Smooth muscle cell (in vitro differentiated cells): ENCODE measurements at regions not wholly inside any gene's neighbourhood (a gene's known extent, or its start where the extent isn't known, plus 50 kb on each side); places are given as distances from the start of the nearest gene placed in this dataset.
A peak's percentile ranks its signal among the peaks of the same experiment; 100 is the strongest.

Experiments
- DNase-seq: peaks from one replicate; lab custom pipeline; 2025; ENCODE audit not compliant: unreplicated experiment; lab: John Stamatoyannopoulos, UW
- H2AFZ ChIP-seq: fragments of 200-600 bp; sonication (generic); 2 replicates; pipeline ENCODE4 v1.6.0; 2016; ENCODE audit warnings: antibody characterized with exemption, low read depth, mild to moderate bottlenecking
- H3F3A ChIP-seq: fragments of 200-600 bp; sonication (generic); 2 replicates; pipeline ENCODE4 v1.6.0; 2017; ENCODE audit warnings: antibody characterized with exemption, low read depth
- H3K27ac ChIP-seq: fragments of 200-600 bp; sonication (generic); 2 replicates; pipeline ENCODE4 v1.5.1; 2016; ENCODE audit warnings: low read depth, mild to moderate bottlenecking
- H3K27me3 ChIP-seq: fragments of 200-600 bp; sonication (generic); 2 replicates; pipeline ENCODE4 v1.6.1; 2016; ENCODE audit warnings: low read depth, mild to moderate bottlenecking
- H3K36me3 ChIP-seq: fragments of 200-600 bp; sonication (generic); 2 replicates; pipeline ENCODE4 v1.5.1; 2016; ENCODE audit warnings: low read depth
- H3K4me1 ChIP-seq: fragments of 200-600 bp; sonication (generic); 2 replicates; pipeline ENCODE4 v1.5.1; 2016; ENCODE audit warnings: low read depth
- H3K4me2 ChIP-seq: fragments of 200-600 bp; sonication (generic); 2 replicates; pipeline ENCODE4 v1.6.0; 2016; ENCODE audit warnings: mild to moderate bottlenecking
- H3K4me3 ChIP-seq: fragments of 200-600 bp; sonication (generic); 2 replicates; pipeline ENCODE4 v1.5.1; 2016; ENCODE audit warnings: mild to moderate bottlenecking
- H3K79me2 ChIP-seq: fragments of 200-600 bp; sonication (generic); 2 replicates; pipeline ENCODE4 v1.6.0; 2016; ENCODE audit warnings: low read depth, mild to moderate bottlenecking
- H3K9ac ChIP-seq: fragments of 200-600 bp; sonication (generic); 2 replicates; pipeline ENCODE4 v1.6.0; 2016; ENCODE audit warnings: low read depth
- H3K9me3 ChIP-seq: fragments of 200-600 bp; sonication (generic); replicated peaks from 2 replicates; pipeline ENCODE4 v1.5.1; 2016; ENCODE audit warnings: low read depth
- H4K20me1 ChIP-seq: fragments of 200-600 bp; sonication (generic); 2 replicates; pipeline ENCODE4 v1.6.0; 2016; ENCODE audit warnings: low read depth
- WGBS: methylation state at CpG from one replicate; pipeline ENCODE4 v1.1.7; 2016; ENCODE audit warnings: low lambda C conversion rate; 5-methylcytosine and 5-hydroxymethylcytosine counted together
- TF ChIP-seq, protein P1 (sequence below): fragments of 200-600 bp; sonication (generic); IDR thresholded peaks from 2 replicates; pipeline ENCODE4 v1.5.1; 2017; ENCODE audit warnings: borderline replicate concordance, mild to moderate bottlenecking, antibody characterized with exemption; ENCODE audit not compliant: insufficient read depth, poor library complexity, severe bottlenecking

DNA sequence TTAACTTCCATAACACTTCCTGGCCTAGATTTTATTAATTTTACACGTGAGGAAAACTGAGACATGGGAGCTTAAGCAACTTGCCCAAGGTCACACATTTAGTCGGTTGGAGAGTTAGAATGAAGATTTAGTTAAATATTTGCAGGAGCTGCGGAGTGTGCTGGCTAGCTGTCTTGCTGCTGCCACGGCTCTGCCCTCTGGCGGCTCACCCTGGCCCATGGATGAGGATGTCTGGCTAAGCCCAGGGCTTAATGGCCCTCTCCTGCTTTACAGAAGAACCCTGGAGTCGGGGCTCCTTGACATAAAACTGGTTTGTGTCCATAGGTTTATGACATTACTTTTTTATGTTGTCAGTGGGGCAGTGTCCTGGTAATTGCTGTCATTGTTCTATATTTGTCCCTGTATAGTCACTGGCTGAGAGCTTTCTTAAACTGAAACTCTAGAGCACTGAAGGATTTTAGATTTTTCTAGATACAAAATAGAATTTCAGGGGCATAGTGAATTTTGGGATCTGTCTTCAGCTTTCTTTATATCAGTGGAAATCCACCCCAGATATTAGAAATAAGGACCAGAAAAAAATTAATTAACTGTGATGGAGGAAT lies 88.9 kb upstream of the WLS start:
- H3K9ac ChIP-seq, result no peak overlapping the region
- no peak overlapping the region for H3K4me2 ChIP-seq
- H4K20me1 ChIP-seq, result no peaks in the 10 kb centered on the region
- no peak overlapping the region for H3K4me3 ChIP-seq
- peak; percentile 8 for DNase-seq
- no peak overlapping the region for H3K27ac ChIP-seq
- peaks cover 24% of the 10 kb centered on the region for H3K4me1 ChIP-seq
- no peaks in the 10 kb centered on the region for H3F3A ChIP-seq
- H3K27me3 ChIP-seq, result no peaks in the 10 kb centered on the region
- TF ChIP-seq, protein P1, sequence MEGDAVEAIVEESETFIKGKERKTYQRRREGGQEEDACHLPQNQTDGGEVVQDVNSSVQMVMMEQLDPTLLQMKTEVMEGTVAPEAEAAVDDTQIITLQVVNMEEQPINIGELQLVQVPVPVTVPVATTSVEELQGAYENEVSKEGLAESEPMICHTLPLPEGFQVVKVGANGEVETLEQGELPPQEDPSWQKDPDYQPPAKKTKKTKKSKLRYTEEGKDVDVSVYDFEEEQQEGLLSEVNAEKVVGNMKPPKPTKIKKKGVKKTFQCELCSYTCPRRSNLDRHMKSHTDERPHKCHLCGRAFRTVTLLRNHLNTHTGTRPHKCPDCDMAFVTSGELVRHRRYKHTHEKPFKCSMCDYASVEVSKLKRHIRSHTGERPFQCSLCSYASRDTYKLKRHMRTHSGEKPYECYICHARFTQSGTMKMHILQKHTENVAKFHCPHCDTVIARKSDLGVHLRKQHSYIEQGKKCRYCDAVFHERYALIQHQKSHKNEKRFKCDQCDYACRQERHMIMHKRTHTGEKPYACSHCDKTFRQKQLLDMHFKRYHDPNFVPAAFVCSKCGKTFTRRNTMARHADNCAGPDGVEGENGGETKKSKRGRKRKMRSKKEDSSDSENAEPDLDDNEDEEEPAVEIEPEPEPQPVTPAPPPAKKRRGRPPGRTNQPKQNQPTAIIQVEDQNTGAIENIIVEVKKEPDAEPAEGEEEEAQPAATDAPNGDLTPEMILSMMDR, result peak; percentile 70
- no peaks in the 10 kb centered on the region for H3K79me2 ChIP-seq
- H3K36me3 ChIP-seq, result no peaks in the 10 kb centered on the region
- no peaks in the 10 kb centered on the region for H3K9me3 ChIP-seq
- 9% methylated on average over 6 of the region's 6 CpGs for WGBS
- no peak overlapping the region for H2AFZ ChIP-seq

DNA sequence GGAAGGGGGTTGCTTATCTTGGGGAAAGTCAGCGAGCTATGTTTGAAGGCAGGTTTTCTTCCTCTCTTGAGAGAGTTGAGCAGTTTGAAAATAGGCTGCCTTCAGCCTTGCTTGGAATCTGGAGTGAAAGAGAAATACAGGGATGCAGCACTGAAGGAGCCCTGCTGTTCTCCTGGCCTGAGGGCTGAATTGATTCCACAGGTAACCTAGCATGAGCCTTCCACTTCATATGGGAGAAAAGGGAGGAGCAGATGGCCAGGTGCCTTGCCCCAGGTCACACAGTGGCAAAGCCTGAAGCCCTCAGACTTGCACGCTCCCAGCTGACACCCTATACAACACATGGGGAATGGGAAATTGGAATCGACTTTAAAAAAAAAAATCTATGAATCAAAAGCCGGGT lies 88.0 kb upstream of the WLS start:
- Histone ChIP-seq H2AFZ (no peak overlapping the region), H3K36me3 (no peaks in the 10 kb centered on the region), H3K27ac (no peak overlapping the region), H3K4me3 (no peak overlapping the region), H3K9ac (no peak overlapping the region), H3K4me2 (no peak overlapping the region), H3K9me3 (no peaks in the 10 kb centered on the region), H3K27me3 (no peaks in the 10 kb centered on the region), H3K79me2 (no peaks in the 10 kb centered on the region), H3F3A (no peaks in the 10 kb centered on the region), H3K4me1 (peaks cover 24% of the 10 kb centered on the region), H4K20me1 (no peaks in the 10 kb centered on the region)
- DNase-seq, result no peak
- TF ChIP-seq, protein P1, result no peak
- WGBS, result 63% methylated on average over 4 of the region's 4 CpGs

DNA sequence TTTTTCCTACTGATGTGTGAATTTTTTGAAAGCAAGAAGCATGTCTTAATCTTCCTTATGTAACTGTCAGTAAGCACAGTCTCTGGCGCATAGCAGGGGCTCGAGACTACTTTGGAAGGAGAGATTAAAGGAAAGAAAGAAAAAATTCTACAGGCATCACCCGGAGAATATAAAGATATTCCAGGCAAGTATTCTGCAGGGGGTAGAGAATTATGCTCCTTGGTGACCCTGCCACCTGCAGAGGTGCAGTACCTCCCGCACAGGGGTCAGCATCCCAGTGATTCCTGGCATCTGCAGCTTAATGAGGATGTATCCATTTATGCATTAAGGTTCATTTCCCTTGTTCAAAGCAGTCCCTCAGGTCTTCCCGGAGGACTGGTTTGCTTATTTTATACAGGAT lies 87.6 kb upstream of the WLS start:
- H3K36me3 ChIP-seq, result no peaks in the 10 kb centered on the region
- no peak overlapping the region for H2AFZ ChIP-seq
- H3K9me3 ChIP-seq, result no peaks in the 10 kb centered on the region
- no peak overlapping the region for H3K4me2 ChIP-seq
- H3K4me3 ChIP-seq, result no peak overlapping the region
- H3K79me2 ChIP-seq, result no peaks in the 10 kb centered on the region
- no peak overlapping the region for H3K9ac ChIP-seq
- WGBS, result 43% methylated on average over 5 of the region's 5 CpGs
- H3K27me3 ChIP-seq, result no peaks in the 10 kb centered on the region
- no peak for DNase-seq
- peaks cover 27% of the 10 kb centered on the region for H3K4me1 ChIP-seq
- H4K20me1 ChIP-seq, result no peaks in the 10 kb centered on the region
- H3F3A ChIP-seq, result no peaks in the 10 kb centered on the region
- no peak overlapping the region for H3K27ac ChIP-seq
- TF ChIP-seq, protein P1, result no peak

DNA sequence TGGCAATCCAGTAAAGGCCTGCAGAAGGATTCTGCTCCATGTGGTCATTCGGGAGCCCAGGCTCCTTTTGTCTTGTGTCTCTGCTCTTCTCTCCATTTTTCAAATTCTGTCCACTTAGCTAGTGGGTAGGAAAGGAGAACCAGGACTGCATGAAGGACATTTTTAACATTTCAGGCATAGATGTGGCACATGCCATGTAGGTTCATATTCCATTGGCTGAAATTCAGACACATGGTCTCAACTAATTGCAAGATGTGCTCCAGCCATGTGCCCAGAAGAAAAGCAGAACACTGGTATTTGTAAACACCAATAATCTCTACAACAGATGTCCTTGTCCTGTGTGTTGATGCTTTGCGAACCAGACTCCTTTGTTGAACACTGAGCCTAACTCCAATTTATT lies 85.2 kb upstream of the WLS start:
- no peak overlapping the region for H3K27ac ChIP-seq
- no peak overlapping the region for H3K4me3 ChIP-seq
- 85% methylated on average over 2 of the region's 2 CpGs for WGBS

More for the DNA sequence above, 85.2 kb upstream of the WLS start:
- no peaks in the 10 kb centered on the region for H4K20me1 ChIP-seq
- no peak overlapping the region for H3K4me2 ChIP-seq
- no peaks in the 10 kb centered on the region for H3K79me2 ChIP-seq
- DNase-seq, result no peak
- no peak overlapping the region for H3K9ac ChIP-seq
- TF ChIP-seq, protein P1, result no peak
- H3K27me3 ChIP-seq, result no peaks in the 10 kb centered on the region
- no peaks in the 10 kb centered on the region for H3K36me3 ChIP-seq
- H3F3A ChIP-seq, result no peaks in the 10 kb centered on the region
- H3K9me3 ChIP-seq, result no peaks in the 10 kb centered on the region
- no peak overlapping the region for H2AFZ ChIP-seq
- H3K4me1 ChIP-seq, result peaks cover 46% of the 10 kb centered on the region
